Liver (tissue), 8 donors: ENCODE measurements at regions not wholly inside any gene's neighbourhood (a gene's known extent, or its start where the extent isn't known, plus 50 kb on each side); places are given as distances from the start of the nearest gene placed in this dataset.

Experiments used
- DNase-seq: peaks from one replicate; pipeline ENCODE4 v3.0.0-alpha.2; 2017; ENCODE audit warnings: low spot score
- H3K27ac ChIP-seq, 2 donors: one replicate each; pipeline ENCODE4 v1.7.0; 2013; ENCODE audit warnings: inconsistent platforms in 2 of 2, low read length in 2 of 2, control low read depth in 1 of 2, low read depth in 1 of 2, mild to moderate bottlenecking in 1 of 2
- H3K27me3 ChIP-seq, 4 donors: one replicate each; pipeline versions ENCODE4 v1.6.1 to v1.7.0; 2013; ENCODE audit warnings: low read length in 3 of 4, inconsistent platforms in 1 of 4, mild to moderate bottlenecking in 1 of 4, moderate library complexity in 1 of 4; ENCODE audit not compliant: control insufficient read depth in 4 of 4, insufficient read depth in 4 of 4
- H3K36me3 ChIP-seq, 4 donors: one replicate each; pipeline versions ENCODE4 v1.6.1 to v1.7.0; 2013; ENCODE audit warnings: low read length in 3 of 4, mild to moderate bottlenecking in 3 of 4, low read depth in 1 of 4, moderate library complexity in 1 of 4; ENCODE audit not compliant: control insufficient read depth in 4 of 4, insufficient read depth in 3 of 4
- H3K4me1 ChIP-seq, 4 donors: one replicate each; pipeline versions ENCODE4 v1.6.1 to v1.7.0; 2013; ENCODE audit warnings: low read length in 3 of 4, mild to moderate bottlenecking in 3 of 4, moderate library complexity in 1 of 4; ENCODE audit not compliant: control insufficient read depth in 4 of 4, insufficient read depth in 4 of 4
- H3K4me3 ChIP-seq, 3 donors: one replicate each; pipeline versions ENCODE4 v1.6.1 to v1.7.0; 2013; ENCODE audit warnings: low read length in 3 of 3, control low read depth in 1 of 3, low read depth in 1 of 3, mild to moderate bottlenecking in 1 of 3
- H3K9ac ChIP-seq, 2 donors: one replicate each; pipeline ENCODE4 v1.7.0; 2013; ENCODE audit warnings: low read length in 2 of 2, mild to moderate bottlenecking in 2 of 2, moderate library complexity in 2 of 2, control low read depth in 1 of 2, low read depth in 1 of 2
- H3K9me3 ChIP-seq, 4 donors: one replicate each; pipeline versions ENCODE4 v1.6.1 to v1.7.0; 2013; ENCODE audit warnings: low read length in 3 of 4; ENCODE audit not compliant: control insufficient read depth in 4 of 4
- ATF3 ChIP-seq: IDR thresholded peaks from 2 replicates; pipeline ENCODE4 v1.6.1; 2016; ENCODE audit warnings: antibody characterized with exemption
- CTCF ChIP-seq: fragments of 150-350 bp; IDR thresholded peaks from 2 replicates; pipeline ENCODE4 v1.5.1; 2017; ENCODE audit warnings: improper control_type of control experiment, low read depth, low read length; ENCODE audit not compliant: missing input control
- EGR1 ChIP-seq, 2 donors: IDR thresholded peaks; 2 replicates each; pipeline ENCODE4 v1.6.1; 2016 to 2018; ENCODE audit warnings: antibody characterized with exemption in 2 of 2, low read depth in 2 of 2
- FOXA1 ChIP-seq: IDR thresholded peaks from 2 replicates; pipeline ENCODE4 v1.6.1; 2016; ENCODE audit warnings: antibody characterized with exemption
- FOXA2 ChIP-seq: IDR thresholded peaks from 2 replicates; pipeline ENCODE4 v1.6.1; 2016; ENCODE audit warnings: antibody characterized with exemption
- GABPA ChIP-seq, 2 donors: IDR thresholded peaks in 1 of 2; conservative IDR thresholded peaks in 1 of 2; 2 replicates each; pipeline ENCODE4 v1.6.1; 2016; ENCODE audit warnings: antibody characterized with exemption in 2 of 2, mild to moderate bottlenecking in 1 of 2, moderate library complexity in 1 of 2
- HNF4A ChIP-seq, 2 donors: conservative IDR thresholded peaks; 2 replicates each; pipeline ENCODE4 v1.6.1; 2016; ENCODE audit warnings: antibody characterized with exemption in 2 of 2, mild to moderate bottlenecking in 2 of 2
- HNF4G ChIP-seq: IDR thresholded peaks from 2 replicates; pipeline ENCODE4 v1.6.1; 2016; ENCODE audit warnings: antibody characterized with exemption
- JUND ChIP-seq, 2 donors: IDR thresholded peaks; 2 replicates each; pipeline ENCODE4 v1.6.1; 2016; ENCODE audit warnings: antibody characterized with exemption in 2 of 2
- MAX ChIP-seq: IDR thresholded peaks from 2 replicates; pipeline ENCODE4 v1.6.1; 2016; ENCODE audit warnings: antibody characterized with exemption
- NR2F2 ChIP-seq: IDR thresholded peaks from 2 replicates; pipeline ENCODE4 v1.6.1; 2016; ENCODE audit warnings: antibody characterized with exemption
- RAD21 ChIP-seq, 2 donors: IDR thresholded peaks; 2 replicates each; pipeline ENCODE4 v1.6.1; 2016; ENCODE audit warnings: antibody characterized with exemption in 2 of 2, mild to moderate bottlenecking in 2 of 2
- REST ChIP-seq: IDR thresholded peaks from 2 replicates; pipeline ENCODE4 v1.6.1; 2016; ENCODE audit warnings: antibody characterized with exemption, mild to moderate bottlenecking
- RXRA ChIP-seq, 2 donors: IDR thresholded peaks; 2 replicates each; pipeline ENCODE4 v1.6.1; 2017 to 2018; ENCODE audit warnings: antibody characterized with exemption in 2 of 2, mild to moderate bottlenecking in 1 of 2
- SP1 ChIP-seq: IDR thresholded peaks from 2 replicates; pipeline ENCODE4 v1.6.1; 2018; ENCODE audit warnings: antibody characterized with exemption, mild to moderate bottlenecking
- TAF1 ChIP-seq: conservative IDR thresholded peaks from 2 replicates; pipeline ENCODE4 v1.6.1; 2016; ENCODE audit warnings: antibody characterized with exemption, mild to moderate bottlenecking
- YY1 ChIP-seq: IDR thresholded peaks from 2 replicates; pipeline ENCODE4 v1.6.1; 2016; ENCODE audit warnings: antibody characterized with exemption, mild to moderate bottlenecking
- ZBTB33 ChIP-seq: IDR thresholded peaks from 2 replicates; pipeline ENCODE4 v1.6.1; 2016; ENCODE audit warnings: antibody characterized with exemption
- WGBS: extraction: QIAGEN DNeasy Blood & Tissue Kit; methylation state at CpG from one replicate; pipeline ENCODE4 v1.1.7; 2013; 5-methylcytosine and 5-hydroxymethylcytosine counted together
- donor health status: healthy.
- donor health status: healthy.
- donor health status: healthy.
- donor health status: healthy.
- donor health status: healthy.

GRCh38 chr6:20024978-20025377 is 187.3 kb downstream of the MBOAT1 start:
- no peak for TF ChIP-seq FOXA1
- no peak for TF ChIP-seq MAX
- TF ChIP-seq RXRA (IDR thresholded peaks at IDR 0.05): no peak
- no peak for TF ChIP-seq YY1
- no peak for TF ChIP-seq ATF3
- no peak for TF ChIP-seq ZBTB33
- no peak for TF ChIP-seq TAF1
- no peak for TF ChIP-seq GABPA (IDR thresholded peaks at IDR 0.05 in 1 of 2, conservative IDR thresholded peaks at IDR 0.05 in 1 of 2)
- no peak for TF ChIP-seq FOXA2
- TF ChIP-seq RAD21 (IDR thresholded peaks at IDR 0.05): no peak
- no peak for TF ChIP-seq EGR1 (IDR thresholded peaks at IDR 0.05; ENCODE audit: low read depth in 2 of 2)
- DNase-seq: no peak
- WGBS: 78% methylated on average over 6 of the region's 6 CpGs
- H3K27me3 ChIP-seq: peaks cover 0 to 2% (median 0%) of the 10 kb centered on the region in 4 donors
- H3K27ac ChIP-seq: no peak overlapping the region
- no peak overlapping the region for H3K4me3 ChIP-seq
- H3K36me3 ChIP-seq: no peaks in the 10 kb centered on the region
- H3K9me3 ChIP-seq: no peaks in the 10 kb centered on the region
- no peaks in the 10 kb centered on the region for H3K4me1 ChIP-seq
- no peak overlapping the region for H3K9ac ChIP-seq

GRCh38 chr6:20025681-20026080 is 186.6 kb downstream of the MBOAT1 start:
- WGBS: 85% methylated on average over 2 of the region's 2 CpGs
- H3K9me3 ChIP-seq: no peaks in the 10 kb centered on the region
- no peaks in the 10 kb centered on the region for H3K4me1 ChIP-seq
- H3K36me3 ChIP-seq: no peaks in the 10 kb centered on the region
- no peak overlapping the region for H3K27ac ChIP-seq
- H3K27me3 ChIP-seq: peaks cover 0 to 2% (median 0%) of the 10 kb centered on the region in 4 donors
- no peak for DNase-seq
- no peak for TF ChIP-seq TAF1
- no peak overlapping the region for H3K9ac ChIP-seq
- H3K4me3 ChIP-seq: no peak overlapping the region

- H3K4me1 ChIP-seq: no peaks in the 10 kb centered on the region
- TF ChIP-seq HNF4A (conservative IDR thresholded peaks at IDR 0.05) (no peak), RXRA (IDR thresholded peaks at IDR 0.05) (no peak), MAX (no peak), JUND (IDR thresholded peaks at IDR 0.05) (no peak), REST (no peak), YY1 (no peak), ZBTB33 (no peak), HNF4G (no peak), EGR1 (IDR thresholded peaks at IDR 0.05; ENCODE audit: low read depth in 2 of 2) (no peak), CTCF (no peak), SP1 (no peak), NR2F2 (no peak), FOXA1 (no peak), ATF3 (no peak), FOXA2 (no peak)
- no peaks in the 10 kb centered on the region for H3K9me3 ChIP-seq
- 73% methylated on average over 9 of the region's 9 CpGs for WGBS
- DNase-seq: no peak
- no peak overlapping the region for H3K27ac ChIP-seq
- no peak overlapping the region for H3K9ac ChIP-seq
- H3K4me3 ChIP-seq: no peak overlapping the region
- H3K36me3 ChIP-seq: no peaks in the 10 kb centered on the region
- no peaks in the 10 kb centered on the region for H3K27me3 ChIP-seq
These were observed 184.1 kb downstream of the MBOAT1 start for GRCh38 chr6:20028143-20028542.
